ENCODE measurements at regions not wholly inside any gene's neighbourhood (a gene's known extent, or its start where the extent isn't known, plus 50 kb on each side); places are given as distances from the start of the nearest gene placed in this dataset.

DNA sequence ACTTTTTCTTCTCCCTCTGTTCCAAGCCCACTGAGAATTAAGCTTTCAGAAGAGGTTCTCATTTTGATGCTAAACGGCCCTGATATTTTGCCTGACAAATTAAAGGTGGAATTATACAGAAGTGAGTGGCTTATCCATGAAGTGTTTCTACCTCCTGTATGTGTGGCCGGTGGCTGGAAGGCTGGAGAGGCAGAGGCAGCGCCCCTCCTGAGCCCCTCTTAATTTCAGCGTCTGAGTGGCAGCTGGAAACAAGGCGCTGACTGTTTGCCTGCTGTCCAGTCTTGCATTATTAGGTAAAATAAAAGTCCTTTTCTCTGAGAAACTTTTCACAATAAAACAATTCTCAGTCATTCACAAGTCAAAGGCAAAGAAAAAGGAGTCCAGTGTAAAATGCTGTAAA lies 685.7 kb downstream of the MCTP2 start:
- 3% methylated on average over 5 of the region's 5 CpGs for WGBS (ENCODE audit: low lambda C conversion rate)
- H3K27me3 ChIP-seq (ENCODE audit: control insufficient read depth in 1 of 2, insufficient read depth in 2 of 2, low read length in 2 of 2), result no peaks in the 10 kb centered on the region
- H3K9ac ChIP-seq (ENCODE audit: insufficient read depth, low read depth, low read length), result no peak overlapping the region
- no peak overlapping the region for H3K4me3 ChIP-seq (replicated peaks in 1 of 3; ENCODE audit: insufficient read depth in 1 of 3, low read depth in 2 of 3, low read length in 3 of 3)
- H3K36me3 ChIP-seq (replicated peaks in 1 of 2; ENCODE audit: control insufficient read depth in 1 of 2, insufficient read depth in 2 of 2, low read length in 2 of 2), result no peaks in the 10 kb centered on the region
- H4K20me1 ChIP-seq (ENCODE audit: insufficient read depth, low read length), result no peaks in the 10 kb centered on the region
- no peak overlapping the region for H3K4me2 ChIP-seq (ENCODE audit: low read depth, low read length)
- FAIRE-seq (no peak), DNase-seq (ENCODE audit: low spot score) (no peak), ATAC-seq (no peak)
- H3K9me3 ChIP-seq (ENCODE audit: low read length), result peaks cover 95% of the 10 kb centered on the region
- ChIA-PET POLR2A (no interaction called here), CTCF (ENCODE audit: low intra/inter-chr PET ratio, low total read pairs) (no interaction called here)
- in situ Hi-C loops (cut with HindIII; ENCODE audit: extremely low pct_ligation_motif_present, low pct_unique_long_range_greater_than_20kb), result no loop called here
- no peak overlapping the region for H3K27ac ChIP-seq (ENCODE audit: extremely low read length, insufficient read depth, low read length)
- intact Hi-C loops (cut with micrococcal nuclease; ENCODE audit: unreplicated experiment), result no loop called here
- no peak for TF ChIP-seq SRY (CRISPR knock-in tag; IDR thresholded peaks at IDR 0.05)
- TF ChIP-seq ZNF839 (CRISPR knock-in tag; IDR thresholded peaks at IDR 0.05; ENCODE audit: borderline replicate concordance), result no peak
- TF ChIP-seq MBNL3 (CRISPR knock-in tag; conservative IDR thresholded peaks at IDR 0.05), result no peak
- TF ChIP-seq FOXJ3 (CRISPR knock-in tag; IDR thresholded peaks at IDR 0.05; ENCODE audit: borderline replicate concordance), result no peak
- TF ChIP-seq, protein P1, sequence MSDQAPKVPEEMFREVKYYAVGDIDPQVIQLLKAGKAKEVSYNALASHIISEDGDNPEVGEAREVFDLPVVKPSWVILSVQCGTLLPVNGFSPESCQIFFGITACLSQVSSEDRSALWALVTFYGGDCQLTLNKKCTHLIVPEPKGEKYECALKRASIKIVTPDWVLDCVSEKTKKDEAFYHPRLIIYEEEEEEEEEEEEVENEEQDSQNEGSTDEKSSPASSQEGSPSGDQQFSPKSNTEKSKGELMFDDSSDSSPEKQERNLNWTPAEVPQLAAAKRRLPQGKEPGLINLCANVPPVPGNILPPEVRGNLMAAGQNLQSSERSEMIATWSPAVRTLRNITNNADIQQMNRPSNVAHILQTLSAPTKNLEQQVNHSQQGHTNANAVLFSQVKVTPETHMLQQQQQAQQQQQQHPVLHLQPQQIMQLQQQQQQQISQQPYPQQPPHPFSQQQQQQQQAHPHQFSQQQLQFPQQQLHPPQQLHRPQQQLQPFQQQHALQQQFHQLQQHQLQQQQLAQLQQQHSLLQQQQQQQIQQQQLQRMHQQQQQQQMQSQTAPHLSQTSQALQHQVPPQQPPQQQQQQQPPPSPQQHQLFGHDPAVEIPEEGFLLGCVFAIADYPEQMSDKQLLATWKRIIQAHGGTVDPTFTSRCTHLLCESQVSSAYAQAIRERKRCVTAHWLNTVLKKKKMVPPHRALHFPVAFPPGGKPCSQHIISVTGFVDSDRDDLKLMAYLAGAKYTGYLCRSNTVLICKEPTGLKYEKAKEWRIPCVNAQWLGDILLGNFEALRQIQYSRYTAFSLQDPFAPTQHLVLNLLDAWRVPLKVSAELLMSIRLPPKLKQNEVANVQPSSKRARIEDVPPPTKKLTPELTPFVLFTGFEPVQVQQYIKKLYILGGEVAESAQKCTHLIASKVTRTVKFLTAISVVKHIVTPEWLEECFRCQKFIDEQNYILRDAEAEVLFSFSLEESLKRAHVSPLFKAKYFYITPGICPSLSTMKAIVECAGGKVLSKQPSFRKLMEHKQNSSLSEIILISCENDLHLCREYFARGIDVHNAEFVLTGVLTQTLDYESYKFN (CRISPR knock-in tag; conservative IDR thresholded peaks at IDR 0.05), result no peak
- no peak for TF ChIP-seq FOXO1 (CRISPR knock-in tag; IDR thresholded peaks at IDR 0.05)
- TF ChIP-seq, protein P2, sequence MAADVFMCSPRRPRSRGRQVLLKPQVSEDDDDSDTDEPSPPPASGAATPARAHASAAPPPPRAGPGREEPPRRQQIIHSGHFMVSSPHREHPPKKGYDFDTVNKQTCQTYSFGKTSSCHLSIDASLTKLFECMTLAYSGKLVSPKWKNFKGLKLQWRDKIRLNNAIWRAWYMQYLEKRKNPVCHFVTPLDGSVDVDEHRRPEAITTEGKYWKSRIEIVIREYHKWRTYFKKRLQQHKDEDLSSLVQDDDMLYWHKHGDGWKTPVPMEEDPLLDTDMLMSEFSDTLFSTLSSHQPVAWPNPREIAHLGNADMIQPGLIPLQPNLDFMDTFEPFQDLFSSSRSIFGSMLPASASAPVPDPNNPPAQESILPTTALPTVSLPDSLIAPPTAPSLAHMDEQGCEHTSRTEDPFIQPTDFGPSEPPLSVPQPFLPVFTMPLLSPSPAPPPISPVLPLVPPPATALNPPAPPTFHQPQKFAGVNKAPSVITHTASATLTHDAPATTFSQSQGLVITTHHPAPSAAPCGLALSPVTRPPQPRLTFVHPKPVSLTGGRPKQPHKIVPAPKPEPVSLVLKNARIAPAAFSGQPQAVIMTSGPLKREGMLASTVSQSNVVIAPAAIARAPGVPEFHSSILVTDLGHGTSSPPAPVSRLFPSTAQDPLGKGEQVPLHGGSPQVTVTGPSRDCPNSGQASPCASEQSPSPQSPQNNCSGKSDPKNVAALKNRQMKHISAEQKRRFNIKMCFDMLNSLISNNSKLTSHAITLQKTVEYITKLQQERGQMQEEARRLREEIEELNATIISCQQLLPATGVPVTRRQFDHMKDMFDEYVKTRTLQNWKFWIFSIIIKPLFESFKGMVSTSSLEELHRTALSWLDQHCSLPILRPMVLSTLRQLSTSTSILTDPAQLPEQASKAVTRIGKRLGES (CRISPR knock-in tag; IDR thresholded peaks at IDR 0.05; ENCODE audit: borderline replicate concordance), result no peak
- no peak for TF ChIP-seq ZNF432 (CRISPR knock-in tag; IDR thresholded peaks at IDR 0.05; ENCODE audit: borderline replicate concordance)
- TF ChIP-seq TP53 (CRISPR knock-in tag; conservative IDR thresholded peaks at IDR 0.05), result no peak
- no peak for TF ChIP-seq NFKB2 (CRISPR knock-in tag; IDR thresholded peaks at IDR 0.05; ENCODE audit: borderline replicate concordance)
- no peak for TF ChIP-seq ZNF430 (CRISPR knock-in tag; IDR thresholded peaks at IDR 0.05)
- no peak overlapping the region for H2AFZ ChIP-seq (ENCODE audit: low read length)
- no TSS peak for BruUV-seq (replicated peaks)
- H3K4me1 ChIP-seq (ENCODE audit: insufficient read depth, low read length), result no peaks in the 10 kb centered on the region
- no peaks in the 10 kb centered on the region for H3K79me2 ChIP-seq (ENCODE audit: insufficient read depth, low read length)
